Stimulated activated CD8-positive, alpha-beta memory T cell treated with anti-CD3 and anti-CD28 coated beads, Interleukin-2, amount 100 ng/mL, for 48 hours (primary cell): ENCODE measurements at regions not wholly inside any gene's neighbourhood (a gene's known extent, or its start where the extent isn't known, plus 50 kb on each side); places are given as distances from the start of the nearest gene placed in this dataset.
"Not testable (repeated sequence)": the region's sequence is repeated elsewhere in the genome, so short reads cannot be mapped to it uniquely, and the experiment has no call there.

Source experiments
- DNase-seq, 2 donors: peaks; one replicate each; pipeline ENCODE4 v3.0.0-alpha.2; 2020; ENCODE audit warnings: low read depth in 2 of 2

DNA sequence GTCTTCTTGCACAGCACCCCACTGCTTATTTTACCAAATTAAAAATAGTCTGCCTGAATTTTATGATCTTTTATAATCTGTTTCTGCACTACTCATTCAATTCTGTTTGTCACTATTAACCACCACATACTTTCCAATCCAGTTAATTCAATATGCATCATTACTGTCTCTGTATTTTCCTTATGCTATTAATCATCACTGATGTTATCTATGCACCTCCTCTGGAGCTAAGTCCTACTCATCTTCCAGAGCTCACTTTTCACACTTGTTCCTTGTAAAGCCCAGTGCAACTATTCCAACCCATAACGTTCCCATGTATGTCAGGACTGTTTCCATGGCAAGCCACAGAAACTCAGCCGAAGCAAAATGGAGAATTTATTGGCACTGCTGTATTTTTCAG is 713.6 kb downstream of the PLCL1 start:
- DNase-seq = no peak

DNA sequence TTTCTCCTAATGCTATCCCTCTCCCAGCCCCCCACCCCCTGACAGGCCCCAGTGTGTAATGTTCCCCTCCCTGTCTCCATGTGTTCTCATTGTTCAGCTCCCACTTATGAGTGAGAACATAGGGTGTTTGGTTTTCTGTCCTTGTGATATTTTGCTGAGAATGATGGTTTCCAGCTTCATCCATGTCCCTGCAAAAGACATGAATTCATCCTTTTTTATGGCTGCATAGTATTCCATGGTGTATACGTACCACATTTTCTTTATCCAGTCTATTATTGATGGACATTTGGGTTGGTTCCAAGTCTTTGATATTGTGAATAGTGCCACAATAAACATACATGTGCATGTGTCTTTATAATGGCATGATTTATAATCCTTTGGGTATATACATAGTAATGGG is 704.2 kb downstream of the PLCL1 start:
- DNase-seq = not testable (repeated sequence)

DNA sequence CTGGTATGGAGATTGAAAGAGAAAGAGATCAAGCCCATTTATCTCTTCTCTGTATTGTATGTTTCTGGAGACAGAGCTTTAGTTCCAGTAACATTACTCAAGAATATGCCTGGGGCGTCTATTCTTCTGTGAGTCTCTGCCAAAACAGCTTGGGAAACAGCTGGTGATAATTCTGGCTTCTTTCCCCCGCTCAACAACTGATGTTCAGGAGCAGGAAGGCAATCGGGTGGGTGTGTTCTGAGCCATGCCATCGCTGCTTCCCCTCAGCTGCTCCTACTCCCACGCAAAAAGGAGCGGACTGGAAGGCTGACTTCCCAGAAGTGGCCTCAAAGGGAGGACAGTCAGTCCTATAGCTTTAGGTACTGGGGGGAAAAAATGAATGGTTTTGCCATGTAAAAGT is 695.1 kb downstream of the PLCL1 start:
- DNase-seq = no peak

DNA sequence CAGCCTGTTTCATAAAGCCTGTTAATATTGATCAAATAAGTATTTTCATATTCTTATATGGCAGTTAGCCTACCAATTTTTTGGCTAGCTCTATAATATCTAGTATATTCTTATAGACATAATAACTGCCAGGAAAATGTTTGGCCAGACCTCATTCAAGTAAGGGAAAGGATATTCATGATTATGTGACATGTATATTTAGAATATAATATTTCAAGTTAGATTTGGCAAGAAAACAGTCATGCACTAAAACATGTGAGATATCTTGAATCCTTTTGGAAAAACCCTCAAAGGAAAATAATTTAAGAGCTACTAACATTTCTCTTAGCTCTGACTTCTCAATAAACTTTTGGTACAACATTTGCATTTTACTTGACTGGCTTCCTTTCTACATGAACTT is 694.1 kb downstream of the PLCL1 start:
- no peak for DNase-seq

DNA sequence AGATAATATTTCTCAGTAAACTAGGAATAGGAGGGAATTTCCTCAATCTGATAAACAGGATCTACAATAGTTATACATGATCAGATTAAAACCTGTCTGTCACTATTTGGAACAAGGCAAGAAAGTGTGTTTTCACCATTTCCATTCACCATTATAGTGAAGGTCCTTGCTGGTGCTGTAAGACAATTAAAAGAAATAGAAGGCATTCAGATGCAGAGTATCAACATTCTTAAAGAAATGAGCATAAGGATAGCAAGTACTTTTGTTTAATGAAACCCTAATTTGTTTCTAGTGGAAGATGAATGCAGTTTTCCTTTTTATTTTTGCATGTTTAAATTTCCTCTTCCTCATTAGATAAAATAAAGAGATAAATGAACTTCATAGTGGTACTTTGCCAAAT is 693.7 kb downstream of the PLCL1 start:
- no peak for DNase-seq

DNA sequence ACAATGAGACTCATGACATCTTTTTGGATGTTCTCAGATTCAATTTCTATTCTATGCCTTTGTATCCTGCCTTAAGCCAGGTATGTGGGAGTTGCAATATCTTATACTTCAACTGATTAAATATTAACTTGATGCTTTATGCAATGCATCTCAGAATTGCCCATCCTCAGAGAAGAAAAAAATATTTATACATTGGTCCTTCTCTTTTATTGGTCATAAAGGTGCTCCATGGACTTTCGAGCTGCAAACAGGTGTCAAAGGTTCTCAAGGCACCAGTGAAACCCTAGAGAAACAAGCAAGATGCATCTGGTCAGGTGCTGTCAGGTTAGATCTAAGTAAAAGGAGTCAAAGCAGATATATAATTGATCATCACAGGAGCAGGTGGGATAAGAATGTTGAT is 690.5 kb downstream of the PLCL1 start:
- no peak for DNase-seq

DNA sequence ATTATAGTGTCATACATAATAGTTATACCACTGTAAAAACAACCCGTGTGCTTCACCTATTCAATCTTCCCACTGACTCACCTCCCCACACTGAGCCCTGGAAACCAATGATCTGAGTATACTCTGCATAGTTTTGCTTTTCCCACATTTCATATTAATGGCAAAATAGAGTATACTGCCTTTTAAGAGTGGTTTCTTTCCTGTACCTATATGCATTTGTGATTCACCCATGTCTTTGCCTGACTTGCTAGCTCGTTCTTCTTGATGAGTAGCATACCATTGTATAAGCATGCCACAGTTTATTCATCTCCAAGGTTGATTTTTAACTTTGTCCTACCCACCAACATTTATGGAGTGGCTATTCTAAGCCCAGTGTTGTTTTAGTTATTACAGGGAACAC is 686.4 kb downstream of the PLCL1 start:
- no peak for DNase-seq

DNA sequence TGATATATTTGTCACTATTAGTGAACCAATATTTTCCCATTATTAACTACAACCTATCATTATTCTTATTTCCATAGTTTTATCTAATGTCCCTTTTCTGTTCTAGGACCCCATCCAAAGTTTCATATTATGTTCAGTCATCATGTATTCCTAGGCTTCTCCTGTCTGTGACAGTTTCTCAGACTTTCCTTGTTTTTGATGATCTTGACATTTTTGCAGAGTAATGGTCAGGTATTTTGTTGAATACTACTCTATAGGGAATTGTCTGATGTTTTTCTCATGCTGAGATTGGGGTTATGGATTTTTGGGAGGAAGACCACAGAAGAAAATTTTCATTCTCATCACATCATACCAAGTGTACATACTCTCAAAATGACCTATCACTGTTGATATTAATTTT is 684.6 kb downstream of the PLCL1 start:
- DNase-seq = no peak

DNA sequence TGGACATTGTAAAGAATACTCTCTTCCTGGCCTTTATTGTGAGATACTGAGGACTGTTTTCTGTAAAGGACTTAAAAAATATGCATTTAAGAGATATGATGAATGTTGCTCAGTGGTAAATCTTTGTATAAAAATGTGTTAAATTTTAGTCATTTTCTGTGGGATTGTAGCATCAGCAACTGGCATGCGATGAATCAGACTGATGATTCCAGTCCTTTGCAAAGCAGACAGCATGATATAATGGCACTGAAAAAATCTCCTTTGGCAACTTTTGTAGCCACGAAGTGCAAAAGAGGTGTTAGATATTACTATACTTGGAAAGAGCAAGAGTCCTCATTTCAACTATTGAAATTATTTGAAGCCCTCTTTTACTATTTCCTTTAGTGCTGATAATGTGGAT is 678.7 kb downstream of the PLCL1 start:
- no peak for DNase-seq

DNA sequence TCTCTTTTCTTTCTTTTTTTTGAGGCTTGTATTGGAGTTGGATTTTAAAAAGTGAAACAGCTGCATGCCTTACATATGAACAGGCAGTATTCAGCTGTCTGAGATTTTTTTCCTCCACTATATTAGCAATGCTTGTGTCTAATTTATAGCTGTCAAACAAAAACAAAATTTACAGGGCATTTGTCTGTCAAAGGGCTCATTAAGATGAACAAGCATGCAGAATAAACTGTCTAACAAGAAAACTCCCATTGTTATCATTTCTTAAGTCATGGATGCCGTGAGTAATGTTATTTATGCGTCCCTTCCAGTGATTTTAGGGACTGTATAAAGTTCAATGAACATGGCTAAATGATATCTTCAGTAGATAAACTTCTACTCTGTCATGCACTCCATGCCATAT is 674.7 kb downstream of the PLCL1 start:
- DNase-seq = no peak

DNA sequence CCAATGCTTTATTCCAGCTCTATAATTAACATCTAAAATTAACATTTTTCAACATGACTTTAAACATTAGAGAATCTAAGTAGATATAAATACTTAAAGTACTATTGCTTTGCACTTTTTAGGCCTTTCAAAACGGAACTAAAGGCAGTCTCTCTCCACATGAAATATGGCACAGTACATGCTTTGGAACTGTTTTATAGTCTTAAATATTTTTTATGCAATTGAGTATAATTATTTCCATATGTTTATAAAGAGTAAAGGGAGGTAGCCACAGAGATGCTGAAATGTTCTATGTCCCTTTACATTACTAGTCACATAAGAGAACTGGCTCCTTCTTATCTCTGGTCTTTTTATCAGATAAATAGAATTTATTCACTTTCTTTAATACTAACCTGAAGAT is 674.0 kb downstream of the PLCL1 start:
- DNase-seq = no peak

DNA sequence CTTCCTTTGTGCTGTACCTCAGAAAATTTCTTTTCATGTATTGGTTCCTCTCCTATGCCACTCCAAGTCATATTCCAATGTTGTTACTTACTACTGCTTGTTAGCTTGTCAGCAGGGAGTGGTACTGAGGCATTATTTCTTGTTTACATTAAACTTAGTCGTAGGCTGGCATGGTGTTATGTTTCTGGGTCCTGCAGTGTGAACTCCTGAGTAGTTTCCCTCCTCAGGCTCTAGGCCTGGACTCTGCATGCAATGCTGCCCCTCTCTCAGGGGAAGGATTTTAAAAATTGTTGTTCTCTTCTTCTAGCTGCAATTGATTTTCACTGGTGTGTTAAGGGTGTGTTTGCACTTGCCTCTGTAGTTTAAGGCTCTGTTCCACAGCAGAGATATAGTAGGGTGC is 671.6 kb downstream of the PLCL1 start:
- DNase-seq = no peak

DNA sequence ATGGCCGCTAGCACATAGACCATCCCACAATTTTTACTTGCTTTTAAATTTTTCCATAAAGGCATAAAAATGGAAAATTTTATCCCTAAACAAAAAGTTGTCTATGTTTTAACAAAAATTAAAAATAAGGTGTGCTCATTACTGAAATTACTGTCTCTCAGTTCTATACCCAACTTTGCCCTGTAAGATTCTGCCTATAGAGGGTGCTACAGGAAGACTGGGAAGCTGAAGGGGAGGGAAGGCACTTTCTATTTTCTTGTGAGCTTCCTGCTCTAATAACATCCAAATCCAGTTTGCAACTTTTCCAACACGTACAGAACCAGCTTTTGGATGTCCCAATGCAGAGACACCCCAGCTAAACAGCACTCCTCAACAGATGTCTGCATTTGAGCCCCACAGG is 666.9 kb downstream of the PLCL1 start:
- DNase-seq = no peak

DNA sequence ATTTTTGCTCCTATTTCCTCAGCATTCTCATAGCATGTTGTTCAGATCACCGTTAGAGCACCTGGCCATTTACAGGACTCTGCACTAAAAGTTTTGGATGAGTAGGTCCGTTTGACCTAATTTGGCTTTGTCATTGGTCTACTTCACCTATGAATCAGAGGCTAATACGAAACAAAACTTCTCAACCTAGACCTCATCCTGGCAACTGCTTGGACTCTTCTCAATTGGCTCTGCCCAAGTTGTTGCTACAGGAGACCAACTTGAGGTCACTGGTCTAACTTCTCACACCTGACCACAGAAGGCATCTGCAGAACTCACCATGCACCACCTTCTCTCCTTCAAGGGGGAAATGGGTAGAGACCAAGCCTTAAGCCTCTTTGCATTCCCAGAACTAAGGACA is 663.7 kb downstream of the PLCL1 start:
- no peak for DNase-seq

DNA sequence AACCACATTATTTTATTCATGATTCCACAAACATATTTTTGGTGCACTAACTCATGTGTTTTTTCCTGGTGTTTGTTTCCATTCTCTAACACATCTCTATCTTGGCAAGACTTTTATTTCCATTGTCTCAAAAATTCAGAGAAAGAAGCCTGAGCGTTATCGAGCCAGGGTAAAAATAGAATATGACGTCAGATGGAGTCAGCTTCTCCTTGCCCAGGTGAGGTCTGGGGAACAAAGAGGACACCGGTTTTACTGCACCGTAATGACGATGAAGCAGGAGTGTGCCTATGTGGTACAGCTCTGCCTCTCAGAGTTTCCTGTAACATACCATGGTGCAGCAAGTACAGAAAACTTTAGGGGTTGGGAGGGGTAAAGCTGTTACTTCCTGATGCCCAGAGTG is 661.6 kb downstream of the PLCL1 start:
- DNase-seq = no peak

DNA sequence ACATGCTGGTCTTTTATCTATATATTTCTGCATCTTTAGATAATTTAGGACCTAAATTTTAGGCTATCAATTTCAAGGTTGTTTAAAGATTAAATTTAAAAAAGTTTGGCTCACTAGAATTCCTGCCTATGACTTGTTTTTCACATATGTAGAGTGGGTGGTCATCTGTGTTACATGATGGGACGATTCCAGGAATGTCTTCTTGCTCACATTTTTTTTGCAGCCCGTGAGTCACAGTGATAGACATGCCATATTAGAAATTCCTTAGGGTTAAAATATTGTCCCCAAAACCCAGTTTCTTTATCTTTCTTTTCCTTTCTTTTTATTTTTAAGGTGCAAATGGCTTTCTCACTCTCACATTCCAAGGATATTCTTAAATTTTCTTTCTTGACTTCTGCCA is 652.0 kb downstream of the PLCL1 start:
- DNase-seq = no peak

DNA sequence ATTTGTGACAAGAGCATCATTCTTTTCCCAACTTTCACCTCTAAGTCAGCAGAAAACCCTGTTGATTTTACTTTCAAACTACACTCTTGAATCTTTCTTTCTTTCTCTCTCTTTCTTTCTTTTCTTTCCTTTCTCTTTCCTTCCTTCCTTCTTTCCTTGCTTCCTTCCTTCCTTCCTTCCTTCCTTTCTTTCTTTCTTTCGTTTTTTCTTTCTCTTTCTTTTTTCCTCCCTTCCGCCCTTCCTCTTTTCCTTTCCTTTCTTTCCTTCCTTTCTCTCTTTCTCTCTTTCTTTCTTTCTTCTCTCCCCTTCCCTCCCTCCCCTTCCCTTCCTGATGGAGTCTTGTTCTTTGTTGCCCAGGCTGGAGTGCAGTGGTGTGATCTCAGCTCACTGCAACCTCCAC is 649.5 kb downstream of the PLCL1 start:
- DNase-seq = no peak

DNA sequence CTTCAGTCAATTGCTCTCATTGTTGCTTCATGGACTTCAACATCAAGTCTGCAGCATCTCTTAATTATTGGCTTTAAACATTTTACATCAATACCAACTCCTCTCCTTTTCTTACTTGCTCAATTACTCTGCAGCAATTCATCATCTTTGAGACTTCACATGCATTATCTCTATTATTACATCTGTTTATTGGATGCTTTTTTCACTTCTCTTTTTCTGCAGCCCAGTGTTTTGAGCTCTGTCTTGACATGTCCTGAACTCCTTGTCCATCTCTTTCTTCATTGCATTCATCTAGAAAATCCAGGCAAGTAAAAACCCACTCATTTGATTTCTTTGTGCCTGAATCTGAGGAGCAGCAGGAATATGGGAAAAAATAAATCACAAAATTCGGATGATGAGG is 647.9 kb downstream of the PLCL1 start:
- DNase-seq = no peak

DNA sequence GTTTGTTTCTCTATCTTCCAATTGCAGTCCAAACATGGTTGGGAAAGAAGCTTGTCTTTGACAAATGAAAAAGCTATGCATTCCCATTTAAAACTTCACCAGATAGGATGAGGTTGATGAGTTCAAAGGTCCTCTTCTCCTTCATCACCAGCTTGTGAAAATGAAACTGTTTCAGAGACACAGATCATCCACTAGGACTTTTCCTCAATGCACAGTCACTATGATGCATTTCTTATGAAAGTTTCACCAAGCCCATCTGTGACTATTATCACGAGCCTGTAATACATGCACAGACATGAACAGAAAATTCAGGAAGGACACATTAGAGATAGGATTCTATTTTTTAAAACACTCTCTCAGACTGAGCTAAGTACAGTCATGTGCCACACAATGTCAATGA is 644.4 kb downstream of the PLCL1 start:
- no peak for DNase-seq

DNA sequence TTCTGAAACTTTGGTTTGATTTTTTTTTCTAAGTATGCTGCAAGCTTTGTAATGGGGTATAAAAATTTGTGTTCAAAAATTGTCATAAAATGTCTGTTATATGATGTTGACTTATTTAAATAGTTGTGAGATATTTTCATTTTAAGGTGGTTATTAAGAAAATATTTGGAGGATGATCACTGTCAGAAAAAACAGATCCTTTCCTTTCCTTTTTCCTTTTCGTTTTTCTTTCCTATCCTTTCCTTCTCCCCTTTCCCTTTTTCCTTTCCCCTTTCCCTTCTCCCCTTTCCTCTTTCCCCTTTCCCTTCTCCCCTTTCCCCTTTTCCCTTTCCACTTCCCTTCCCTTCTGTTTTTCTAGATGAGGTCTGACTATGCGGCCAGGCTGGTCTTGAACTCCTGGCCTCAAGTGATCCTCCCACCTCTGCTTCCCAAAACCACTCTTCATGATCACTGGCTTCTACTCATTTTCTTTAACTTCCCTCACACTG is 640.5 kb downstream of the PLCL1 start:
- no peak for DNase-seq

DNA sequence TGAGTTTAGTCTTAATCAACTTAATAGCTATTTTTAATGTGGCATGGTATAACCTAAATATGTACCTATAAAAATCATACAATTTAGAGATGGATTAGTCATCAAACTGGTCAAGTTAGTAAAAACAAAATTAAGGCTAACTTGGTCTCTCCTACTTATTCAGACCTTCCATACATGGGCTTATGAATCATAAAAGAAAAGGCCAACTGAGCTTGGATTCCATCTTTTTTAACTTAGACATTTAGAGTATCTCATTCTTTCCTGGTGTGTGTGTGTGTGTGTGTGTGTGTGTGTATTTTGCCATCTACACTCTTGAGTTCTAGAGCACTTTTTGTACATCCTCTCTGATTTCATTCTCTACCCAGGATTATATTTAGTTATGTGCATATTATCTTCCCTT is 637.5 kb downstream of the PLCL1 start:
- DNase-seq = no peak

DNA sequence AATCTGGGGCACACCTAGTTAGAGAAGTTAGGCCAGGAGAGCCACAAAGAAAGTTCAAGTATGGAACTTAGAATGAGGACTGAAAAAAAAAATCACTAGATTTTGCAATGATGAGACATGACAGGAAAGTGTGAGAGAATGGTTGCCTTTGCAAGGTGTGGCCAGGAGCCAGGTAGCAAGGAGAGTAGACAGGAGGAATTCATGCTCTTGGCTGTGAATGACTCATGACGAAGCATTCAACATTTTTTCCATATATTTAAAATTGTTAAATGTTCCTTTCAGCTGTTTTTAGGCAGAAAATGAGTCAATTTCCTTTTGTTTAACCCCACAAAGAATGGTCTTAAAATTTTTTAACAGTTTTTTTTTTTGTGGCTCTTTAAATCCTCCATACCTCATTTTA is 636.9 kb downstream of the PLCL1 start:
- DNase-seq = no peak

DNA sequence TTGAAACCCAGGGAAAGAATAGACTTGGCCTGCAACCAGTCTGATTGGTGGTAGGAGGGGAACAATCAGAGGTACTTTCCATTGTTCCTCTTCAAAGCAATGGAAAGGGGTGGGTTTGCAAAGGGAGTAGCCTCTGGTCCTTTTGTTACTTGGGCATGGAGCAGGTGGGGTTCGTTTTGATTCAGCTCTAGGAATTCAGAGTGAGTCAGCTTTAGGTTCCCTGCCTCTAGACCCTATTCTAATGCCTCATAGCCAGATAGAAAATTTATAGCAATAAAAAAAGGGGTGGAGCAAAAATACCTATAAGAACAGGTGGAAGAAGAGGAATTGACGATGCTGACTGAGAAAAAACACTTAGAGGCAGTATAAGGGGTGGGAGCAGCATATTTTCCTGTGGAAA is 636.4 kb downstream of the PLCL1 start:
- no peak for DNase-seq

DNA sequence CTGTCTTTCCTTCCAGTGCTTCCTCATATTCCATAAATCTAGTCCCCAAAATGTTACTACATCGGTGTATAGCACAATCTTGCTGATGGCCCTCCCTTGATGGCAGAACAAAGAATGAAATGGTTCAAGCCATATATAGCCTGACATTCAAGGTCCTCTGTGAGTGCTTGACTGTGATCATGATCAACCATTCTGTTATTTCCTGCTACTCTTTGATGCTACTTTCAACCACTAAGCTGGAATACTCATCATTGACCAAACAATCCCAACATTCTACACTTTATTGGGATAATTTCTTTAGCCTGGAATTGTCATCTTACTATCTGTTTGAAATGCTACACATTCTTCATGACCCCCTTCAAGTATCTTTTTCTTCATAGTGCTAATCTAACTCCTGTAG is 633.9 kb downstream of the PLCL1 start:
- DNase-seq = no peak

DNA sequence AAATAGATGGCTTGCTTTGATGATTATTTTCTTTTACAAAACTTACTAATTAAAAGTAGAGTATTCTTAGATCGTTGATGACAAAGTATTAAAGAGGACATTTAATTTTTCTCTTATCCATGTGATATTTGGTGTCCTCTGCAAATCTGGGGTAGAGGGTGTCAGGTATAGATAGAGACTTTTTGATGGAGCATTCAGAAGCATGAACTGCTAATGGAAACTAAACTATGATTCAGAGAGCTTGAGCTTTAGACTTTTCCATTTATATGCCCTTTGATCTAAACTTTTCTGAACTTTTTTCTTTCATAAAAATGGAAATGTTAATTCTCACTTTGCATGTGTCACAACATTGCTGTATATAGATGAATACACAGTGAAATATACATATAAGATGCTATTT is 619.7 kb downstream of the PLCL1 start:
- DNase-seq = no peak
